H1 (cell line): ENCODE measurements at regions not wholly inside any gene's neighbourhood (a gene's known extent, or its start where the extent isn't known, plus 50 kb on each side); places are given as distances from the start of the nearest gene placed in this dataset.

Experiments used
- BCL11A ChIP-seq, 2 experiments: IDR thresholded peaks; one replicate each; pipeline ENCODE4 v1.6.1; 2011; ENCODE audit warnings: low read depth in 2 of 2, low read length in 2 of 2, mild to moderate bottlenecking in 2 of 2
- FOSL1 ChIP-seq: IDR thresholded peaks from 2 replicates; pipeline ENCODE4 v1.6.1; 2011; ENCODE audit warnings: mild to moderate bottlenecking, low read depth, low read length, moderate library complexity; ENCODE audit not compliant: insufficient read depth
- JUND ChIP-seq: IDR thresholded peaks from 2 replicates; pipeline ENCODE4 v1.6.1; 2011; ENCODE audit warnings: mild to moderate bottlenecking, improper control_type of control experiment, low read length
- NRF1 ChIP-seq: IDR thresholded peaks from 2 replicates; pipeline ENCODE4 v1.6.1; 2011; ENCODE audit warnings: mild to moderate bottlenecking, low read depth, low read length, improper control_type of control experiment
- PHF8 ChIP-seq: fragments of 200-600 bp; sonication (generic); conservative IDR thresholded peaks from 2 replicates; pipeline ENCODE4 v1.7.1; 2012; ENCODE audit warnings: low read depth, mild to moderate bottlenecking, inconsistent platforms, low read length, moderate library complexity
- RBBP5 ChIP-seq: IDR thresholded peaks from 2 replicates; pipeline ENCODE4 v1.7.1; 2012; ENCODE audit warnings: low read depth, mild to moderate bottlenecking, inconsistent platforms, low read length, moderate library complexity, borderline replicate concordance
- SIN3A ChIP-seq, 2 experiments: IDR thresholded peaks in 1 of 2; conservative IDR thresholded peaks in 1 of 2; 2 replicates each; pipeline ENCODE4 v1.6.1; 2011 to 2012; ENCODE audit warnings: low read length in 2 of 2, improper control_type of control experiment in 1 of 2, low read depth in 1 of 2, mild to moderate bottlenecking in 1 of 2
- TF ChIP-seq, protein P1 (sequence below), 3 experiments: IDR thresholded peaks; 1 replicate in 2 of 3; 2 replicates in 1 of 3; pipeline versions ENCODE4 v1.5.1 to v1.6.1; 2011; ENCODE audit warnings: low read length in 3 of 3, mild to moderate bottlenecking in 3 of 3, inconsistent platforms in 2 of 3, low read depth in 1 of 3, moderate library complexity in 1 of 3; ENCODE audit not compliant: insufficient read depth in 1 of 3; ENCODE audit errors: control extremely low read depth in 1 of 3
- TF ChIP-seq, protein P2 (sequence below): IDR thresholded peaks from 2 replicates; pipeline ENCODE4 v1.6.1; 2011; ENCODE audit warnings: low read length, improper control_type of control experiment
- TF ChIP-seq, protein P3 (sequence below): IDR thresholded peaks from 2 replicates; pipeline ENCODE4 v1.6.1; 2011; ENCODE audit warnings: low read depth, mild to moderate bottlenecking, low read length; ENCODE audit not compliant: insufficient read depth

DNA sequence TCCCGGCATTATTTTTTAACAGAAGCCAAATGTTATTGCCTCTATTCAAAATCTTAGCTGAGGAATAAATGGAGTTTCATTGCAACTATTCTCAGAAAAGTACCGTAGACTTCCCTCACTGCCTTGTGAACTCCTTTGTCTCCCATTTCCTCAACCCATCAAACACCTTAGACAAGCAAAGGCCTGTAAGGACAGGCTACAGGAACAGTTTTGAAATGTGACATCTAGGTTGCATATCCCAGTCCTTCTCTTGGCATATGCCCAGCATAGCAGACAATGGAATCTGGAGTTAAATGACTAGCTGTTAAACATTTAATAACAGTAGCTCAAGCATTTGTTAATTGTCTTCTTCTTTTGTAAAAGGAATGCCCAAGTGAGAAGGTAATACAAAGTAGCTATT lies 1371.7 kb downstream of the STIM2 start:
- no peak for TF ChIP-seq JUND
- no peak for TF ChIP-seq RBBP5
- no peak for TF ChIP-seq SIN3A (conservative IDR thresholded peaks at IDR 0.05 in 1 of 2, IDR thresholded peaks at IDR 0.05 in 1 of 2; ENCODE audit: low read depth in 1 of 2, low read length in 2 of 2)
- TF ChIP-seq, protein P1, sequence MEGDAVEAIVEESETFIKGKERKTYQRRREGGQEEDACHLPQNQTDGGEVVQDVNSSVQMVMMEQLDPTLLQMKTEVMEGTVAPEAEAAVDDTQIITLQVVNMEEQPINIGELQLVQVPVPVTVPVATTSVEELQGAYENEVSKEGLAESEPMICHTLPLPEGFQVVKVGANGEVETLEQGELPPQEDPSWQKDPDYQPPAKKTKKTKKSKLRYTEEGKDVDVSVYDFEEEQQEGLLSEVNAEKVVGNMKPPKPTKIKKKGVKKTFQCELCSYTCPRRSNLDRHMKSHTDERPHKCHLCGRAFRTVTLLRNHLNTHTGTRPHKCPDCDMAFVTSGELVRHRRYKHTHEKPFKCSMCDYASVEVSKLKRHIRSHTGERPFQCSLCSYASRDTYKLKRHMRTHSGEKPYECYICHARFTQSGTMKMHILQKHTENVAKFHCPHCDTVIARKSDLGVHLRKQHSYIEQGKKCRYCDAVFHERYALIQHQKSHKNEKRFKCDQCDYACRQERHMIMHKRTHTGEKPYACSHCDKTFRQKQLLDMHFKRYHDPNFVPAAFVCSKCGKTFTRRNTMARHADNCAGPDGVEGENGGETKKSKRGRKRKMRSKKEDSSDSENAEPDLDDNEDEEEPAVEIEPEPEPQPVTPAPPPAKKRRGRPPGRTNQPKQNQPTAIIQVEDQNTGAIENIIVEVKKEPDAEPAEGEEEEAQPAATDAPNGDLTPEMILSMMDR (IDR thresholded peaks at IDR 0.05; ENCODE audit: control extremely low read depth in 1 of 3, insufficient read depth in 1 of 3, low read depth in 1 of 3, low read length in 3 of 3) = no peak
- no peak for TF ChIP-seq FOSL1
- TF ChIP-seq PHF8 = no peak
- no peak for TF ChIP-seq BCL11A (IDR thresholded peaks at IDR 0.05; ENCODE audit: low read depth in 2 of 2, low read length in 2 of 2)
- TF ChIP-seq, protein P2, sequence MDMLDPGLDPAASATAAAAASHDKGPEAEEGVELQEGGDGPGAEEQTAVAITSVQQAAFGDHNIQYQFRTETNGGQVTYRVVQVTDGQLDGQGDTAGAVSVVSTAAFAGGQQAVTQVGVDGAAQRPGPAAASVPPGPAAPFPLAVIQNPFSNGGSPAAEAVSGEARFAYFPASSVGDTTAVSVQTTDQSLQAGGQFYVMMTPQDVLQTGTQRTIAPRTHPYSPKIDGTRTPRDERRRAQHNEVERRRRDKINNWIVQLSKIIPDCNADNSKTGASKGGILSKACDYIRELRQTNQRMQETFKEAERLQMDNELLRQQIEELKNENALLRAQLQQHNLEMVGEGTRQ = no peak
- TF ChIP-seq, protein P3, sequence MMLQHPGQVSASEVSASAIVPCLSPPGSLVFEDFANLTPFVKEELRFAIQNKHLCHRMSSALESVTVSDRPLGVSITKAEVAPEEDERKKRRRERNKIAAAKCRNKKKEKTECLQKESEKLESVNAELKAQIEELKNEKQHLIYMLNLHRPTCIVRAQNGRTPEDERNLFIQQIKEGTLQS = no peak
- no peak for TF ChIP-seq NRF1
